T-cell (primary cell): ENCODE measurements at regions not wholly inside any gene's neighbourhood (a gene's known extent, or its start where the extent isn't known, plus 50 kb on each side); places are given as distances from the start of the nearest gene placed in this dataset.

Source experiments
- ATAC-seq, 4 experiments: fragments of 200-7000 bp in 3 of 4; fragments of 150-1000 bp in 1 of 4; cut with Tn5 transposase; replicated peaks in 1 of 4; 1 replicate in 3 of 4; 2 replicates in 1 of 4; pipeline ENCODE4 v1.10.0; 2021; ENCODE audit warnings: moderate library complexity in 3 of 4, mild to moderate bottlenecking in 2 of 4, moderate number of reproducible peaks in 1 of 4
- CTCF ChIA-PET, 2 donors: fragments of 300-600 bp; sonication (Branson Sonifier 250); formaldehyde crosslinking; loops; one replicate each; lab custom pipeline; 2022; ENCODE audit warnings: antibody characterized with exemption in 2 of 2; lab: Charles Lee
- POLR2A ChIA-PET, 2 donors: fragments of 300-600 bp; sonication (Branson Sonifier 250); formaldehyde crosslinking; loops; one replicate each; lab custom pipeline; 2022; ENCODE audit warnings: antibody characterized with exemption in 2 of 2; lab: Charles Lee
- DNase-seq, 35 experiments: peaks; one replicate each; pipeline versions ENCODE4 v3.0.0 to v3.0.0-alpha.2; 2013 to 2023
- H3K27ac ChIP-seq: one replicate; pipeline ENCODE4 v1.5.1; 2013; ENCODE audit warnings: low read length
- H3K27me3 ChIP-seq, 2 experiments: replicated peaks in 1 of 2; 1 replicate in 1 of 2; 2 replicates in 1 of 2; pipeline versions ENCODE4 v1.6.1 to v1.7.0; 2013; ENCODE audit warnings: low read length in 1 of 2, mixed read lengths in 1 of 2; ENCODE audit not compliant: control insufficient read depth in 2 of 2, insufficient read depth in 2 of 2; ENCODE audit errors: extremely low read depth in 1 of 2
- H3K36me3 ChIP-seq, 2 donors: 1 replicate in 1 of 2; 2 replicates in 1 of 2; pipeline versions ENCODE4 v1.6.1 to v1.7.0; 2013; ENCODE audit warnings: low read length in 1 of 2; ENCODE audit not compliant: control insufficient read depth in 2 of 2, insufficient read depth in 1 of 2; ENCODE audit errors: extremely low read depth in 1 of 2
- H3K4me1 ChIP-seq, 2 experiments: 1 replicate in 1 of 2; 2 replicates in 1 of 2; pipeline versions ENCODE4 v1.6.1 to v1.7.0; 2013; ENCODE audit warnings: low read length in 2 of 2, mixed read lengths in 1 of 2; ENCODE audit not compliant: insufficient read depth in 2 of 2, control insufficient read depth in 1 of 2; ENCODE audit errors: extremely low read depth in 1 of 2
- H3K4me3 ChIP-seq, 2 donors: 1 replicate in 1 of 2; 2 replicates in 1 of 2; pipeline versions ENCODE4 v1.5.1 to v1.7.0; 2013; ENCODE audit warnings: mild to moderate bottlenecking in 2 of 2, low read length in 1 of 2, moderate library complexity in 1 of 2; ENCODE audit not compliant: control insufficient read depth in 1 of 2; ENCODE audit errors: extremely low read depth in 1 of 2
- H3K9me3 ChIP-seq: 2 replicates; pipeline ENCODE4 v1.7.0; 2013
- H3K27ac Mint-ChIP-seq, 2 donors: one replicate each; pipeline ENCODE4 v1.8.0; 2020 to 2021; ENCODE audit warnings: mild to moderate bottlenecking in 2 of 2, mixed read lengths in 2 of 2
- H3K27me3 Mint-ChIP-seq, 2 donors: one replicate each; pipeline ENCODE4 v1.8.0; 2021 to 2022; ENCODE audit warnings: mixed read lengths in 2 of 2
- H3K36me3 Mint-ChIP-seq: one replicate; pipeline ENCODE4 v1.8.0; 2021; ENCODE audit warnings: mixed read lengths
- H3K4me1 Mint-ChIP-seq, 3 donors: one replicate each; pipeline ENCODE4 v1.8.0; 2020 to 2022; ENCODE audit warnings: mixed read lengths in 3 of 3, mild to moderate bottlenecking in 1 of 3
- H3K4me3 Mint-ChIP-seq, 3 donors: one replicate each; pipeline ENCODE4 v1.8.0; 2020 to 2022; ENCODE audit warnings: mild to moderate bottlenecking in 3 of 3, mixed read lengths in 3 of 3, moderate library complexity in 3 of 3
- H3K9me3 Mint-ChIP-seq, 3 donors: one replicate each; pipeline ENCODE4 v1.8.0; 2020 to 2022; ENCODE audit warnings: mixed read lengths in 3 of 3
- WGBS: methylation state at CpG from one replicate; pipeline ENCODE4 v1.1.5; 2013; ENCODE audit warnings: missing lambda C conversion rate; ENCODE audit not compliant: insufficient coverage; 5-methylcytosine and 5-hydroxymethylcytosine counted together

DNA sequence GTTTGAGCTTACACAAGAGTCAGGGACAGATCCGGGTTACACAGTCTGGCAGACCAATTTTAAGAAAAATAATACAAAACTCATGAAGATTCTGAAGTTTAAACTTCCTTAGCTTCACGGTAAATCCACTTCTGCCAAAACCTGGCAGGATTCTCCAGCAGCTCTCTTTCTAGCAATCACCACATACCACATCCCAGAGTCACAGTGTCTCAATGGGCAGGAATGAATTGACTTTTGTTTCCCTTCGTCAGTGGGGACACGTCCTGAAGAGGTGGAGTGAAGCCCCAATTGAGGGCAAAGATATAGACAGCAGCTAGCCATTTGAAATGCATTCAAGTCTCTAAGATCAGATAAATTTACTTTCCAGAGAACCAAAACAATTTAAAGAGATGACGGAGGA, 117.1 kb upstream of the ARHGAP5 start:
- H3K27me3 ChIP-seq, result no peaks in the 10 kb centered on the region
- no peak overlapping the region for H3K4me3 ChIP-seq
- H3K27ac ChIP-seq, result no peak overlapping the region
- POLR2A ChIA-PET, result no interaction called here
- ATAC-seq (no peak), DNase-seq (no peak)
- Mint-ChIP-seq H3K27me3 (peaks cover 3 to 13% of the 10 kb centered on the region in 2 donors), H3K4me3 (no peak overlapping the region), H3K27ac (no peak overlapping the region), H3K4me1 (no peaks in the 10 kb centered on the region), H3K9me3 (peaks cover 0 to 5% (median 4%) of the 10 kb centered on the region in 3 donors), H3K36me3 (no peaks in the 10 kb centered on the region)
- H3K9me3 ChIP-seq, result no peaks in the 10 kb centered on the region
- 100% methylated on average over 3 of the region's 5 CpGs for WGBS
- no peaks in the 10 kb centered on the region for H3K4me1 ChIP-seq
- CTCF ChIA-PET, result no interaction called here
- no peaks in the 10 kb centered on the region for H3K36me3 ChIP-seq

DNA sequence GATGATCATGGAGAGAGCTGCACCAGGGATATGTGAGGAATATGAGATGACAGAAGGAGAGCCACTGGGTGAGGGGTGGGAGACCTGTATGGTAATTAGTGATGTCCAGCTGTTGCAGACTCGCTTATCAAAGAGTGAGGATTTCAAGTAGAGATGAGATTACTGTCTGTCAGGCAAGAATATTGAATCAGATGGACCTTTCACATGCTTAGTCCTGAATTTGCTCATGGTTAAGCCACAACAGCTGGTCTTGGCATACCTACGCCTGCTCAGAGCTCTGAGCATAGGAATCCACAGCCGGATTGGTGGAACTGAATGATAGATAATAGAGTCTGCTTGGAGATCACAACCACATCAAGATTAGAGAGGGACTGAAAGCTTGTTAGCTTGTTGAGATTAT, 115.2 kb upstream of the ARHGAP5 start:
- Histone ChIP-seq H3K4me1 (peaks cover 0 to 3% of the 10 kb centered on the region in 2 experiments), H3K27me3 (no peaks in the 10 kb centered on the region), H3K9me3 (no peaks in the 10 kb centered on the region), H3K36me3 (no peaks in the 10 kb centered on the region), H3K27ac (no peak overlapping the region), H3K4me3 (no peak overlapping the region)
- CTCF ChIA-PET, result no interaction called here
- no peak for DNase-seq
- Mint-ChIP-seq H3K36me3 (no peaks in the 10 kb centered on the region), H3K27me3 (peaks cover 3 to 13% of the 10 kb centered on the region in 2 donors), H3K4me1 (peaks cover 0 to 6% (median 4%) of the 10 kb centered on the region in 3 donors), H3K4me3 (no peak overlapping the region), H3K9me3 (peaks cover 0 to 5% (median 4%) of the 10 kb centered on the region in 3 donors), H3K27ac (no peak overlapping the region)
- POLR2A ChIA-PET, result no interaction called here
- 81% methylated on average over 2 of the region's 3 CpGs for WGBS
- ATAC-seq, result no peak

DNA sequence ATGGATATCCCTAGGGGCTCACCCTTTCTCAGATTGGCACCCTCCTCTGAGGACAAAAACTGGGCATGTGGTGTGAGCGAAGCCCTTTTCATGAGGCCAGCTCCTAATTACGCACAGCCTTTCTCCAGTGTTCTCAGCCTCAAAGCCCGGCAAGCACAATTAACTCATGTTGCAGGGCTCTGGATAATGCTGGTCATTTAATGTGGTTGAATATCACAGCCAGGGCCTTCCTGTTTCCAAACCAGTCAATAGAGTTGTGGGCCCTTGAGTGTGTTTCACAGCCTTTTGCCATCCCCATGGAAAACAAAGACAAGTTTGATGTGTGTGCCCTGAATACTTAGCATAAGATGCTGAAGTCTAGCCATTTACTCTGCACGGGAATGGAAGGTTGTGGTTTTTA, 114.2 kb upstream of the ARHGAP5 start:
- Mint-ChIP-seq H3K36me3 (no peaks in the 10 kb centered on the region), H3K27me3 (peaks cover 3 to 13% of the 10 kb centered on the region in 2 donors), H3K4me1 (peaks cover 0 to 8% (median 4%) of the 10 kb centered on the region in 3 donors), H3K27ac (no peak overlapping the region), H3K9me3 (peaks cover 0 to 5% (median 4%) of the 10 kb centered on the region in 3 donors), H3K4me3 (no peak overlapping the region)
- ChIA-PET POLR2A (no interaction called here), CTCF (no interaction called here)
- Histone ChIP-seq H3K27me3 (peaks cover 0 to 3% of the 10 kb centered on the region in 2 experiments), H3K4me1 (peaks cover 0 to 3% of the 10 kb centered on the region in 2 experiments), H3K4me3 (no peak overlapping the region), H3K36me3 (no peaks in the 10 kb centered on the region), H3K9me3 (no peaks in the 10 kb centered on the region), H3K27ac (no peak overlapping the region)
- DNase-seq (no peak), ATAC-seq (no peak)
- WGBS, result 100% methylated on average over 1 of the region's 4 CpGs

GRCh38 chr14:31963587-31963986, 113.5 kb upstream of the ARHGAP5 start:
- no peak for ATAC-seq
- H3K4me3 Mint-ChIP-seq, result no peak overlapping the region
- Histone ChIP-seq H3K4me3 (no peak overlapping the region), H3K9me3 (no peaks in the 10 kb centered on the region), H3K27ac (no peak overlapping the region), H3K36me3 (no peaks in the 10 kb centered on the region), H3K27me3 (peaks cover 0 to 3% of the 10 kb centered on the region in 2 experiments), H3K4me1 (peaks cover 0 to 3% of the 10 kb centered on the region in 2 experiments)
- H3K27ac Mint-ChIP-seq, result no peak overlapping the region
- peaks cover 0 to 5% (median 4%) of the 10 kb centered on the region in 3 donors for H3K9me3 Mint-ChIP-seq
- DNase-seq, result no peak
- no CpG with 5 or more reads among the region's 2 CpGs for WGBS
- CTCF ChIA-PET, result no interaction called here
- peaks cover 3 to 13% of the 10 kb centered on the region in 2 donors for H3K27me3 Mint-ChIP-seq
- POLR2A ChIA-PET, result no interaction called here
- peaks cover 0 to 8% (median 4%) of the 10 kb centered on the region in 3 donors for H3K4me1 Mint-ChIP-seq
- H3K36me3 Mint-ChIP-seq, result no peaks in the 10 kb centered on the region

DNA sequence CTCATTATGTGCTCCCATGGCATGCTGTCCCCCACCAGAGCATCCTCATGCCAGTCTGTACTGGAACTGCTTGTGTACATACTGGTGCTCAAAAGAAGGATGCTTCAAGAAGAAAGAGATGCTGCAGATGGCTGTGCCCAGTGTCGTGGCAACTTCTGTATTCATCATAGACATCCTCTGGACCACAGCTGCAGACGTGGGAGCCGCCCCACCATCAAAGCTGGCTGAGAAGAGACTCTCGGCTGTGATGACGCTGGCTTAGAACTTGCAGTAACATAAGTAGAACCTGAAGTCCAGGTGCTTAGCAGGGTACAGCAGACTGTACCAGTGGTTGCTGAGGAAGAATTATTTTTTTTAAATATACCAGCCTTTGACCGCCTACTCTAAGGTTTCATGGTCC, 112.6 kb upstream of the ARHGAP5 start:
- H3K4me1 ChIP-seq, result peaks cover 0 to 3% of the 10 kb centered on the region in 2 experiments
- peaks cover 0 to 5% (median 4%) of the 10 kb centered on the region in 3 donors for H3K9me3 Mint-ChIP-seq
- ChIA-PET POLR2A (no interaction called here), CTCF (no interaction called here)
- peaks cover 0 to 14% (median 4%) of the 10 kb centered on the region in 3 donors for H3K4me1 Mint-ChIP-seq
- no peak overlapping the region for H3K27ac ChIP-seq
- peaks cover 0 to 3% of the 10 kb centered on the region in 2 experiments for H3K27me3 ChIP-seq
- H3K4me3 ChIP-seq, result no peak overlapping the region
- H3K4me3 Mint-ChIP-seq, result no peak overlapping the region
- DNase-seq, result no peak
- no peaks in the 10 kb centered on the region for H3K9me3 ChIP-seq
- no peak for ATAC-seq
- no peaks in the 10 kb centered on the region for H3K36me3 ChIP-seq
- 76% methylated on average over 5 of the region's 6 CpGs for WGBS
- H3K27ac Mint-ChIP-seq, result no peak overlapping the region
- H3K27me3 Mint-ChIP-seq, result peaks cover 3 to 7% of the 10 kb centered on the region in 2 donors
- no peaks in the 10 kb centered on the region for H3K36me3 Mint-ChIP-seq

DNA sequence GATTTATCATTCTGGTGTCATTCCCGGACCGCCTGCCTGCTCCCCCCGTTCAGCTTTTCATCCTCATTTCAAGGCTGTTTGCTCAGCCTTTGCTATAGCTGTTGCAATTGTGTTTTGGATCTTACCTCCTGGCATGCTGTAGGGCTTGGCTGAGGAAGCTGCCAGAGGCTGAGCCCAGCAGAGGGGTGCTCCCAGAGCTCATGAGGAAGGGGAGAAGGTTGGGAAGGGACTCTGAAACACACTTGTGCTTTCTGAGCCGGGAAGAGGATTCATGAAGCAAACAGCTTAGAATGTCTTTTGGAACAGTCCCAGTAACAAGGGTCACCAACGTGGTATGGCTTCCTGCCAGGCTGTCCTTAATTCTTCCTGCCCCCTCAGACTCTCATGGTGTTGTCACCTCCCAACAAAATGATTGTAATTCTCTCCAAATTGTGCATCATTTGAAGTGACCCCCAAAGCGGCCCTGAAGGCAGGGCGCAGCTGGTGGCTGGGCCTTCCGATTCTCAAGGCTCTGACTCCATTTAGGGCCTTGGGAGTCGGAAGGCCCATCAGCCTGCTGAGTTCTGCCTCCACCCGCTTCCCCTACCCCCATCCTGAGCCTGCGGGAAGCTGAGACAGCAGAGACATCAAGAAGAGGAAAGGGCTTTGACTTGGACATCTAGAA, 111.9 kb upstream of the ARHGAP5 start:
- Mint-ChIP-seq H3K36me3 (no peaks in the 10 kb centered on the region), H3K27ac (no peak overlapping the region), H3K4me1 (peaks cover 0 to 14% (median 4%) of the 10 kb centered on the region in 3 donors), H3K9me3 (peaks cover 0 to 5% (median 4%) of the 10 kb centered on the region in 3 donors), H3K4me3 (no peak overlapping the region), H3K27me3 (peaks cover 3 to 7% of the 10 kb centered on the region in 2 donors)
- ChIA-PET CTCF (interaction anchor here (0.6 kb wide), 2 partner anchors 9 to 1927 kb away, joined by 4 to 9 read pairs; no protein-coding TSS in a partner anchor), POLR2A (no interaction called here)
- no peak overlapping the region for H3K27ac ChIP-seq
- WGBS, result 86% methylated on average over 7 of the region's 11 CpGs
- ATAC-seq (no peak), DNase-seq (no peak)
- H3K36me3 ChIP-seq, result no peaks in the 10 kb centered on the region
- H3K4me3 ChIP-seq, result no peak overlapping the region
- H3K27me3 ChIP-seq, result peaks cover 0 to 3% of the 10 kb centered on the region in 2 experiments
- no peaks in the 10 kb centered on the region for H3K9me3 ChIP-seq
- H3K4me1 ChIP-seq, result peaks cover 0 to 3% of the 10 kb centered on the region in 2 experiments
